ENCODE measurements at regions not wholly inside any gene's neighbourhood (a gene's known extent, or its start where the extent isn't known, plus 50 kb on each side); places are given as distances from the start of the nearest gene placed in this dataset.

DNA sequence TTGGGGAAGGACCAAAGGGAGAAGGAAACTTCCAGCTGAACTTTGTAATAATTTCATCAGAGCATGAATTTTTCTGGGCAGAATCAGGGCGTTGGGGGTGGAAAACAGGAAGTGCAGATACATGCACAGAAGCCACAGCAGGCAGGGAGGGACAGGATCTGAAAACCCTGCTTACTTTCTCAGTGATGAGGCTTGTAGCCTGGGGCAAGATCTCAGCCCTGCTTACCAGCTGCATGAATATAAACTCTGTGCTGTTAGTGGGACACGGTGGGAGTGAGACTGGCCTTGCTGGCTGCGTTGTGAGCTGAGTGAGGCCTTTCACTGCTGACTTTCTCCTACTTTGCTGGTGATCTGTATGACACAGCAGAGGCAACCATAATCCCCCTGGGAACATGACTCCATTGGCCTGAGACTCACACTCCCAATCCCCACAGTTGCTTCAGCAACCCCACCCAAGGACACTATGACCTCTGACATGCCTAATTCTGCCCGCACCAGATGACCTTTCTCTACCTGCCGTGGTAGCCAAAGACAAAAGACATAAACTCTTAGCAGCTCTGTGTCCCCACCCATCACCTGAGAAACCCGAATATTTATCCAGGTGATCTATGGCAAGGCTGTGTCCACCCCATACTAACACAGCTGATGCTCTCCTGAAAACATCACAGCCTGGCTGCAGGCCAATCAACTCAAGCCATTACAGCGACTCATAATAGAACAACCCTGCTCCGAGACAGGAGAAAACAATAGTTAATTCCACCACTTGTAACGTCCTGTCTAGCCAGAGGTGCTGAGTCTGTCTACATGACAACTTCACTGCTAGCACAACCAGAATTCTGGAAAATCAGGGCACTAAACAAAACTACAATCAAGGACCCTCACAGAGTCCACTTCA is 190.7 kb upstream of the CHRM2 start:
- TF ChIP-seq, protein P1, sequence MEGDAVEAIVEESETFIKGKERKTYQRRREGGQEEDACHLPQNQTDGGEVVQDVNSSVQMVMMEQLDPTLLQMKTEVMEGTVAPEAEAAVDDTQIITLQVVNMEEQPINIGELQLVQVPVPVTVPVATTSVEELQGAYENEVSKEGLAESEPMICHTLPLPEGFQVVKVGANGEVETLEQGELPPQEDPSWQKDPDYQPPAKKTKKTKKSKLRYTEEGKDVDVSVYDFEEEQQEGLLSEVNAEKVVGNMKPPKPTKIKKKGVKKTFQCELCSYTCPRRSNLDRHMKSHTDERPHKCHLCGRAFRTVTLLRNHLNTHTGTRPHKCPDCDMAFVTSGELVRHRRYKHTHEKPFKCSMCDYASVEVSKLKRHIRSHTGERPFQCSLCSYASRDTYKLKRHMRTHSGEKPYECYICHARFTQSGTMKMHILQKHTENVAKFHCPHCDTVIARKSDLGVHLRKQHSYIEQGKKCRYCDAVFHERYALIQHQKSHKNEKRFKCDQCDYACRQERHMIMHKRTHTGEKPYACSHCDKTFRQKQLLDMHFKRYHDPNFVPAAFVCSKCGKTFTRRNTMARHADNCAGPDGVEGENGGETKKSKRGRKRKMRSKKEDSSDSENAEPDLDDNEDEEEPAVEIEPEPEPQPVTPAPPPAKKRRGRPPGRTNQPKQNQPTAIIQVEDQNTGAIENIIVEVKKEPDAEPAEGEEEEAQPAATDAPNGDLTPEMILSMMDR (IDR thresholded peaks at IDR 0.05): no peak
- TF ChIP-seq POLR2A (IDR thresholded peaks at IDR 0.05): no peak

Measured in stomach (tissue), 4 donors.